ENCODE measurements at regions not wholly inside any gene's neighbourhood (a gene's known extent, or its start where the extent isn't known, plus 50 kb on each side); places are given as distances from the start of the nearest gene placed in this dataset.

- Histone ChIP-seq H3K9ac (no peak overlapping the region), H4K20me1 (ENCODE audit: low read depth) (no peaks in the 10 kb centered on the region), H3K27ac (no peak overlapping the region), H3K79me2 (ENCODE audit: low read depth) (no peaks in the 10 kb centered on the region), H3K4me2 (no peak overlapping the region), H3F3A (ENCODE audit: low read depth) (no peaks in the 10 kb centered on the region), H3K36me3 (no peaks in the 10 kb centered on the region), H3K27me3 (no peaks in the 10 kb centered on the region), H3K4me3 (no peak overlapping the region), H3K9me3 (ENCODE audit: low read depth) (no peaks in the 10 kb centered on the region), H2AFZ (replicated peaks) (no peak overlapping the region), H3K4me1 (no peaks in the 10 kb centered on the region)
- DNase-seq (ENCODE audit: low spot score) = no peak
- Mint-ChIP-seq H3K36me3 (no peaks in the 10 kb centered on the region), H3K27me3 (ENCODE audit: insufficient read depth, low read depth) (peaks cover 14% of the 10 kb centered on the region), H3K9me3 (no peaks in the 10 kb centered on the region), H3K27ac (no peak overlapping the region), H3K4me3 (no peak overlapping the region), H3K4me1 (peaks cover 17% of the 10 kb centered on the region)
- TF ChIP-seq CTCF (IDR thresholded peaks at IDR 0.05) (no peak), EZH2phosphoT487 (IDR thresholded peaks at IDR 0.05) (no peak), EZH2 (IDR thresholded peaks at IDR 0.05) (no peak)
These were observed 164.0 kb upstream of the SYT13 start for GRCh38 chr11:45450189-45450588.

GRCh38 chr11:45449036-45449601 lies 163.0 kb upstream of the SYT13 start:
- H3K36me3 Mint-ChIP-seq = no peaks in the 10 kb centered on the region
- Histone ChIP-seq H3K27me3 (no peaks in the 10 kb centered on the region), H3K9me3 (ENCODE audit: low read depth) (no peaks in the 10 kb centered on the region), H3F3A (ENCODE audit: low read depth) (no peaks in the 10 kb centered on the region), H3K4me2 (no peak overlapping the region), H3K36me3 (no peaks in the 10 kb centered on the region), H3K4me3 (no peak overlapping the region), H3K27ac (no peak overlapping the region), H3K9ac (no peak overlapping the region), H4K20me1 (ENCODE audit: low read depth) (no peaks in the 10 kb centered on the region), H2AFZ (replicated peaks) (no peak overlapping the region), H3K79me2 (ENCODE audit: low read depth) (no peaks in the 10 kb centered on the region), H3K4me1 (no peaks in the 10 kb centered on the region)
- no peak for TF ChIP-seq CTCF (IDR thresholded peaks at IDR 0.05)
- no peak overlapping the region for H3K4me3 Mint-ChIP-seq
- H3K4me1 Mint-ChIP-seq = peaks cover 14% of the 10 kb centered on the region
- H3K9me3 Mint-ChIP-seq = no peaks in the 10 kb centered on the region
- DNase-seq (ENCODE audit: low spot score) = no peak
- no peak overlapping the region for H3K27ac Mint-ChIP-seq
- H3K27me3 Mint-ChIP-seq (ENCODE audit: insufficient read depth, low read depth) = peaks cover 14% of the 10 kb centered on the region

- H2AFZ ChIP-seq (replicated peaks) = no peak overlapping the region
- Mint-ChIP-seq H3K27ac (no peak overlapping the region), H3K27me3 (ENCODE audit: insufficient read depth, low read depth) (peaks cover 16% of the 10 kb centered on the region), H3K36me3 (no peaks in the 10 kb centered on the region), H3K4me3 (no peak overlapping the region), H3K4me1 (peaks cover 14% of the 10 kb centered on the region), H3K9me3 (no peaks in the 10 kb centered on the region)
- H3K27me3 ChIP-seq = no peaks in the 10 kb centered on the region
- H3F3A ChIP-seq (ENCODE audit: low read depth) = no peaks in the 10 kb centered on the region
- no peak overlapping the region for H3K4me2 ChIP-seq
- no peak overlapping the region for H3K27ac ChIP-seq
- no peak overlapping the region for H3K9ac ChIP-seq
- H3K9me3 ChIP-seq (ENCODE audit: low read depth) = no peaks in the 10 kb centered on the region
- no peak for DNase-seq (ENCODE audit: low spot score)
- H3K4me3 ChIP-seq = no peak overlapping the region
- H3K79me2 ChIP-seq (ENCODE audit: low read depth) = no peaks in the 10 kb centered on the region
- no peaks in the 10 kb centered on the region for H4K20me1 ChIP-seq (ENCODE audit: low read depth)
- TF ChIP-seq EZH2phosphoT487 (IDR thresholded peaks at IDR 0.05) = no peak
- TF ChIP-seq CTCF (IDR thresholded peaks at IDR 0.05) = no peak
- TF ChIP-seq EZH2 (IDR thresholded peaks at IDR 0.05) = no peak
- no peaks in the 10 kb centered on the region for H3K4me1 ChIP-seq
- no peaks in the 10 kb centered on the region for H3K36me3 ChIP-seq
These were observed 162.4 kb upstream of the SYT13 start for GRCh38 chr11:45448561-45448960.

All from neural progenitor cell (in vitro differentiated cells).